GM10248 (cell line): ENCODE measurements at regions not wholly inside any gene's neighbourhood (a gene's known extent, or its start where the extent isn't known, plus 50 kb on each side); places are given as distances from the start of the nearest gene placed in this dataset.

ENCODE experiments used
- CTCF ChIA-PET: fragments of 300-600 bp; sonication (Branson Sonifier 250); formaldehyde crosslinking; extraction: SDS; loops from one replicate; lab custom pipeline; 2021; ENCODE audit warnings: antibody characterized with exemption; lab: Yijun Ruan, JAX
- POLR2A ChIA-PET: fragments of 350-650 bp; sonication (Branson Sonifier 250); formaldehyde crosslinking; extraction: SDS; loops from one replicate; lab custom pipeline; 2020; ENCODE audit warnings: antibody characterized with exemption; lab: Yijun Ruan, JAX
- DNase-seq: peaks from one replicate; pipeline ENCODE4 v3.0.0; 2012; ENCODE audit errors: extremely low spot score
- TF ChIP-seq, protein P1 (sequence below): IDR thresholded peaks from 2 replicates; pipeline ENCODE4 v1.5.1; 2012; ENCODE audit warnings: mild to moderate bottlenecking, low read depth; ENCODE audit errors: extremely low read depth, missing control alignments, control extremely low read depth

DNA sequence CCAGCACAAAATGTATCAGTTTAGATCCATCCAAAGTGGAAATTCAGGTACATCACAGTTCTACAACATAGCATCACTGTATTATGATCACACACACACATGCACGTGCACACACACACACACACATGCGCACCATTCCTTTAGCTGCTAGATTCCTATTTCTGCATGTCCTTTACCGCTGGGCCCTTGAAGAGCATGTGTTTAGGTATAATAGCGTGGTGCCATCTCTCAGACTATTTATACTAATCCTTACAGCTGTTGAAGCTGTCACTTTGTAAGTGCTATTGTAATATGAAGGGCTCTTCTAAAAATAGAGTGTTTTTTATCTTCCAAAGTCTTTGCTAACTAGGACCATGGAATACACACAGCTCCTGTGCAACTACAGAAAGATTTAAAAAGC, 308.8 kb upstream of the TRPC7 start:
- no peak for DNase-seq
- ChIA-PET POLR2A (no interaction called here), CTCF (no interaction called here)
- TF ChIP-seq, protein P1, sequence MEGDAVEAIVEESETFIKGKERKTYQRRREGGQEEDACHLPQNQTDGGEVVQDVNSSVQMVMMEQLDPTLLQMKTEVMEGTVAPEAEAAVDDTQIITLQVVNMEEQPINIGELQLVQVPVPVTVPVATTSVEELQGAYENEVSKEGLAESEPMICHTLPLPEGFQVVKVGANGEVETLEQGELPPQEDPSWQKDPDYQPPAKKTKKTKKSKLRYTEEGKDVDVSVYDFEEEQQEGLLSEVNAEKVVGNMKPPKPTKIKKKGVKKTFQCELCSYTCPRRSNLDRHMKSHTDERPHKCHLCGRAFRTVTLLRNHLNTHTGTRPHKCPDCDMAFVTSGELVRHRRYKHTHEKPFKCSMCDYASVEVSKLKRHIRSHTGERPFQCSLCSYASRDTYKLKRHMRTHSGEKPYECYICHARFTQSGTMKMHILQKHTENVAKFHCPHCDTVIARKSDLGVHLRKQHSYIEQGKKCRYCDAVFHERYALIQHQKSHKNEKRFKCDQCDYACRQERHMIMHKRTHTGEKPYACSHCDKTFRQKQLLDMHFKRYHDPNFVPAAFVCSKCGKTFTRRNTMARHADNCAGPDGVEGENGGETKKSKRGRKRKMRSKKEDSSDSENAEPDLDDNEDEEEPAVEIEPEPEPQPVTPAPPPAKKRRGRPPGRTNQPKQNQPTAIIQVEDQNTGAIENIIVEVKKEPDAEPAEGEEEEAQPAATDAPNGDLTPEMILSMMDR = no peak

DNA sequence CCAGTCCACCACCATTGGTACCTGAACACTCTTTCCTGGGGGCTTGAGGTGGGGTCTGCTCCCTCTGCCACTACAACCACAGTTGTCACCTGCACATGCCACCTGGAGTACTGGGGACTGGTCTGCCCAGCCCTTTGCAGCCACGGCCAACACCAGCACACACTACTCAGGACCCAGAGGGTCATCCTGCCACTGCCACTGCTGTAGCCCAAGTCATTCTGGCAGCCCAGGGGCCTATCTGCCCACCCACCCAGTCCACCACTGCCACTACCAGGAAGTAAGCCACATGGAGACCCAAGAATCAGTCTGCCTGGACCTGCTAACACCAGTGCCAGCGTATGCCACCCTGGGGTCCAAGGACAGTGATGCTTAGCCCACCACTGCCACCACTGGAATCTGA, 302.4 kb upstream of the TRPC7 start:
- TF ChIP-seq, protein P1 = no peak
- DNase-seq = no peak
- ChIA-PET POLR2A (no interaction called here), CTCF (no interaction called here)

DNA sequence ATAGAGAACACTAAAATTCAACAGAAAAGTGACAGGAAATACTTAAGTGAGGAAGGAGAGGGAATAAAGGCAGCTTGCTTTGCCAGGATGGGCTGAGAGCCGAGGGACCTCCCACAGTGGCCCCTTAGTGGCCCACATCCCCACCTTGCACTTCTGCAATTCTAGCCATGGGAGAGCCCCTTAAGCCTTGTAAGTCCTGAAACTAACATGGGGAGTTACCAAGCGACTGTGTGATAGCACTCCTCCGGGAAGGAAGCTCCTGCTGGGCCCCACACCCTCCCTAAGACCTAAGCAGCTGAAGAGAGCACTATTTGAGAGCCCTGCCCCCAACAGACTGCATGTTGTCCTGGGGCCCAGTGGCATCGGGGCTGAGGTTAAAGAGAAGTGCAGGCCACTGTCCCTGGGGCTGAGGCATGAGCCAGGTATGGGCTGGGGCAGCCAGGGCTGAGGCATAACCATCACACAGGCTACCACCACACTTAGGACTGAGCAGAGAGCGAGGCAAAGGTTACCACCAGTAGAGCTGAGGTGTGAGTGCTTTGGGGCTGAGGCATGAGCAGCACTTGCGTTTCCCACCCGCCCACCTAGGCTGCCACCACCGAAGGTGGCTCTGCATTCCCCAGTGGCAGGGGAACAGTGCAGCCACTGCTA, 301.8 kb upstream of the TRPC7 start:
- POLR2A ChIA-PET = no interaction called here
- peak; percentile 17 for DNase-seq
- CTCF ChIA-PET = interaction anchor here (0.8 kb wide), 1 partner anchor 26 kb away, joined by 3 read pairs; no protein-coding TSS in a partner anchor
- TF ChIP-seq, protein P1 = no peak

DNA sequence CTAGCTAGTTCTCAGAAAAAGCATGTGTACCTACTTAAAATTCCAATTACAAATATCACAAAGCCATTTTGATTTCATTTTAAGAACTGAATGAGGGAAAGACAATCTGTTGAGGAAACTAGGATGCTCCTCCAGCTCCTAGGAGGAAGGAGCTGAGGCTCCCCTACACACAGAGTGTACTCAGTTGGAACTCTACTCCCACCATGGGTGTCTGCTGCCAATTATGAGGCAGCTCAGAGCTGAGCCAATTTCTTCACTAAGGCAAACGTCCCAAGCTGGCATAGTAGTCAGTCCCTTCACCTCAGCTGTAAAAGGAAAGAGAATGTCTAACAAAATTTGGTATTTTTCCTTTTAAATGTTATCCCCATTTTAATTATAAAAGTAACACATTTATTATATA, 300.0 kb upstream of the TRPC7 start:
- CTCF ChIA-PET = interaction anchor here (0.8 kb wide), 1 partner anchor 138 kb away, joined by 3 read pairs; no protein-coding TSS in a partner anchor
- TF ChIP-seq, protein P1 = no peak
- no peak for DNase-seq
- POLR2A ChIA-PET = no interaction called here

DNA sequence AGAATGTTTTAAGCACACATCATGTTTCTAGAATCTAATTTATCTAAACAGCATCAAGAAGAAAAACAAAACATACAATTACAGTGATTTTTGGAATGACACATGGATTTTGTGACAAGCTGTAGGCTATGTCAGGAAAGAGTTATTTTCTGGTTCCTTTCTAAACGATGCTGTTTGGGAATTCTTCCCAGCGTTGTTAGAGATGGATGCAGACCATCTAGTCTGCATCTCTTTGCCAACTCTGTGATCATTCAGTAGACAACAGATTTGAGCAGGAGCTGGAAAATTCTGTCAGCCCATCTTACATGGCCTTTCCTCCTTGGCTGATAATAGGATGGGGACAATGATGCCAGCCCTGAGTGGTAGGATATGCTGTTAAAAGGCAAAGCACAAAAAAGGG, 295.7 kb upstream of the TRPC7 start:
- TF ChIP-seq, protein P1 = no peak
- CTCF ChIA-PET = no interaction called here
- DNase-seq = no peak
- POLR2A ChIA-PET = no interaction called here

DNA sequence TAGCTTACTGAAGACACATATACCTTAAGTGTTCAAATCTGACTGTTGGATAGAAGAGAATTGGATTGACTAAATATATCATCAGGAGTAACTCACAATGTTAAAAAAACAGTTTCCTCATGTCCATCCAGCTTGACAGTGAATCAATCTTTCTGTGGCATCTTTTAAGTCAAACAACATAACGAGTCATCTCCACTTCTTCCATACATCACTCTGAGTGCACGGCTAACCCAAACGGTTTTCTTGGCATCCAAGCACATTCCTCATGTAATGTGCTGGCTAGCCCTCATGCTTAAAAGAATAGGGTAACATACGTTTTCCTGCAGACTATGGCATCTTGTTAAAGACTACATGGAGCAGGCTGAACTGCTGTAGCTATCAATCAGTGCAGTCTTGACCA, 291.5 kb upstream of the TRPC7 start:
- no peak for DNase-seq
- ChIA-PET CTCF (no interaction called here), POLR2A (no interaction called here)
- TF ChIP-seq, protein P1 = no peak
